Upper lobe of left lung (tissue), 6 donors: ENCODE measurements at regions not wholly inside any gene's neighbourhood (a gene's known extent, or its start where the extent isn't known, plus 50 kb on each side); places are given as distances from the start of the nearest gene placed in this dataset.

ENCODE experiments used
- ATAC-seq, 2 donors: fragments of 200-7000 bp; cut with Tn5 transposase; one replicate each; pipeline ENCODE4 v1.9.1; 2022; ENCODE audit warnings: mild to moderate bottlenecking in 2 of 2, moderate library complexity in 2 of 2; ENCODE audit not compliant: low FRiP score in 2 of 2
- DNase-seq, 2 donors: peaks; one replicate each; pipeline ENCODE4 v3.0.0-alpha.2; 2019 to 2020
- H3K27ac ChIP-seq, 4 donors: fragments of 200-600 bp; sonication (generic); one replicate each; pipeline ENCODE4 v1.5.1; 2016 to 2019
- H3K27me3 ChIP-seq, 4 donors: fragments of 200-600 bp; sonication (generic); one replicate each; pipeline ENCODE4 v1.5.1; 2017 to 2019
- H3K36me3 ChIP-seq, 4 donors: fragments of 200-600 bp; sonication (generic); one replicate each; pipeline ENCODE4 v1.5.1; 2016 to 2019
- H3K4me1 ChIP-seq, 4 donors: fragments of 200-600 bp; sonication (generic); one replicate each; pipeline ENCODE4 v1.5.1; 2018 to 2019
- H3K4me3 ChIP-seq, 4 donors: fragments of 200-600 bp; sonication (generic); one replicate each; pipeline ENCODE4 v1.5.1; 2017 to 2019; ENCODE audit warnings: mild to moderate bottlenecking in 2 of 4, moderate library complexity in 1 of 4
- H3K9me3 ChIP-seq, 4 donors: fragments of 200-600 bp; sonication (generic); one replicate each; pipeline ENCODE4 v1.5.1; 2018 to 2019
- EP300 ChIP-seq, 4 donors: sonication (generic); formaldehyde crosslinking; IDR thresholded peaks; one replicate each; pipeline ENCODE4 v1.5.1; 2017; ENCODE audit warnings: antibody characterized with exemption in 4 of 4, control low read depth in 2 of 4
- POLR2A ChIP-seq, 4 donors: fragments of 450-650 bp; IDR thresholded peaks; one replicate each; pipeline ENCODE4 v1.5.1; 2016 to 2017; ENCODE audit warnings: antibody characterized with exemption in 4 of 4, mild to moderate bottlenecking in 2 of 4
- POLR2AphosphoS5 ChIP-seq, 2 donors: sonication (generic); formaldehyde crosslinking; IDR thresholded peaks; one replicate each; pipeline ENCODE4 v1.5.1; 2017; ENCODE audit warnings: antibody characterized with exemption in 2 of 2
- WGBS, 2 donors: methylation state at CpG; one replicate each; pipeline ENCODE4 v1.1.5; 2017 to 2018; 5-methylcytosine and 5-hydroxymethylcytosine counted together
- TF ChIP-seq, protein P1 (sequence below), 6 experiments: fragments of 450-650 bp in 4 of 6; fragments of 200-600 bp in 2 of 6; sonication (generic) in 2 of 6; IDR thresholded peaks; one replicate each; pipeline ENCODE4 v1.5.1; 2016 to 2019; ENCODE audit warnings: antibody characterized with exemption in 6 of 6
- donor health status: DM: no; HTN: no; CAD: no; lungs with moderate emphysema.
- donor health status: DM: no; HTN: yes; CAD: no; lungs with severe emphysema.

DNA sequence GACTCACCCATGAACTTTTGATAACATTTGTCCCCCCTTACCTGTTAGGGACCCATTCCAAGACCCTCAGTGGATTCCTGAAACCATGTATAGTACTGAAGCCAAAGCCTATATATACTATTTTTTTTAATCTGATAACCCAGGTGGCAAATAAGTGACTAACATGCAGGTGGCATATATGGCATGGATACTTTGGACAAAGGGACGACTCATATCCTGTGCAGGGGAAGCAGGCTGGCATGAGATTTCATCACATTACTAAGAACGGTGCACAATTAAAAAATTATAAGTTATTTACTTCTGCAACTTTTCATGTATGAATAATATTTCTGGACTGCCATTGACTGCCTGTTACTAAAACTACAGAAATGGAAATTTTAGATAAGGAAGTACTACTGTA is 880.1 kb upstream of the FBXO33 start:
- Histone ChIP-seq H3K4me3 (no peak overlapping the region), H3K9me3 (no peaks in the 10 kb centered on the region), H3K27me3 (no peaks in the 10 kb centered on the region), H3K4me1 (no peaks in the 10 kb centered on the region), H3K36me3 (no peaks in the 10 kb centered on the region), H3K27ac (no peak overlapping the region)
- no peak for DNase-seq
- 71 to 76% methylated on average over 2 of the region's 2 CpGs for WGBS, 2 donors
- ATAC-seq: no peak
- TF ChIP-seq, protein P1, sequence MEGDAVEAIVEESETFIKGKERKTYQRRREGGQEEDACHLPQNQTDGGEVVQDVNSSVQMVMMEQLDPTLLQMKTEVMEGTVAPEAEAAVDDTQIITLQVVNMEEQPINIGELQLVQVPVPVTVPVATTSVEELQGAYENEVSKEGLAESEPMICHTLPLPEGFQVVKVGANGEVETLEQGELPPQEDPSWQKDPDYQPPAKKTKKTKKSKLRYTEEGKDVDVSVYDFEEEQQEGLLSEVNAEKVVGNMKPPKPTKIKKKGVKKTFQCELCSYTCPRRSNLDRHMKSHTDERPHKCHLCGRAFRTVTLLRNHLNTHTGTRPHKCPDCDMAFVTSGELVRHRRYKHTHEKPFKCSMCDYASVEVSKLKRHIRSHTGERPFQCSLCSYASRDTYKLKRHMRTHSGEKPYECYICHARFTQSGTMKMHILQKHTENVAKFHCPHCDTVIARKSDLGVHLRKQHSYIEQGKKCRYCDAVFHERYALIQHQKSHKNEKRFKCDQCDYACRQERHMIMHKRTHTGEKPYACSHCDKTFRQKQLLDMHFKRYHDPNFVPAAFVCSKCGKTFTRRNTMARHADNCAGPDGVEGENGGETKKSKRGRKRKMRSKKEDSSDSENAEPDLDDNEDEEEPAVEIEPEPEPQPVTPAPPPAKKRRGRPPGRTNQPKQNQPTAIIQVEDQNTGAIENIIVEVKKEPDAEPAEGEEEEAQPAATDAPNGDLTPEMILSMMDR (IDR thresholded peaks at IDR 0.05): no peak
- TF ChIP-seq POLR2A (IDR thresholded peaks at IDR 0.05) (no peak), POLR2AphosphoS5 (IDR thresholded peaks at IDR 0.05) (no peak), EP300 (IDR thresholded peaks at IDR 0.05) (no peak)

- DNase-seq (no peak), ATAC-seq (no peak)
- 94 to 95% methylated on average over 1 of the region's 1 CpG for whole genome bisulfite sequencing, 2 donors
- Histone ChIP-seq H3K4me3 (no peak overlapping the region), H3K27me3 (no peaks in the 10 kb centered on the region), H3K27ac (no peak overlapping the region), H3K4me1 (no peaks in the 10 kb centered on the region), H3K36me3 (no peaks in the 10 kb centered on the region), H3K9me3 (no peaks in the 10 kb centered on the region)
- TF ChIP-seq, protein P1 (IDR thresholded peaks at IDR 0.05): no peak
- no peak for TF ChIP-seq POLR2A (IDR thresholded peaks at IDR 0.05)
- TF ChIP-seq POLR2AphosphoS5 (IDR thresholded peaks at IDR 0.05): no peak
- no peak for TF ChIP-seq EP300 (IDR thresholded peaks at IDR 0.05)
Observed at GRCh38 chr14:40309124-40309523, 876.9 kb upstream of the FBXO33 start.

- Histone ChIP-seq H3K4me3 (no peak overlapping the region), H3K27ac (no peak overlapping the region), H3K27me3 (no peaks in the 10 kb centered on the region), H3K4me1 (no peaks in the 10 kb centered on the region), H3K9me3 (no peaks in the 10 kb centered on the region), H3K36me3 (no peaks in the 10 kb centered on the region)
- no peak for DNase-seq
- no peak for ATAC-seq
- TF ChIP-seq EP300 (IDR thresholded peaks at IDR 0.05) (no peak), POLR2AphosphoS5 (IDR thresholded peaks at IDR 0.05) (no peak), POLR2A (IDR thresholded peaks at IDR 0.05) (no peak)
- TF ChIP-seq, protein P1 (IDR thresholded peaks at IDR 0.05): no peak
- WGBS, 2 donors: 75 to 79% methylated on average over 3 of the region's 3 CpGs
Observed at GRCh38 chr14:40308240-40308639, 876.0 kb upstream of the FBXO33 start.

- no peak for ATAC-seq
- no peak for TF ChIP-seq POLR2A (IDR thresholded peaks at IDR 0.05)
- TF ChIP-seq POLR2AphosphoS5 (IDR thresholded peaks at IDR 0.05): no peak
- no peak for TF ChIP-seq EP300 (IDR thresholded peaks at IDR 0.05)
- TF ChIP-seq, protein P1 (IDR thresholded peaks at IDR 0.05): no peak
- Histone ChIP-seq H3K27ac (no peak overlapping the region), H3K36me3 (no peaks in the 10 kb centered on the region), H3K4me1 (no peaks in the 10 kb centered on the region), H3K27me3 (no peaks in the 10 kb centered on the region), H3K9me3 (peaks cover 0 to 3% (median 0%) of the 10 kb centered on the region in 4 donors), H3K4me3 (no peak overlapping the region)
- DNase-seq: no peak
Observed at GRCh38 chr14:40296821-40297220, 864.6 kb upstream of the FBXO33 start.

GRCh38 chr14:40292664-40293063 is 860.4 kb upstream of the FBXO33 start:
- no peak for TF ChIP-seq EP300 (IDR thresholded peaks at IDR 0.05)
- TF ChIP-seq, protein P1 (IDR thresholded peaks at IDR 0.05): no peak
- no peak for TF ChIP-seq POLR2AphosphoS5 (IDR thresholded peaks at IDR 0.05)
- no peak for TF ChIP-seq POLR2A (IDR thresholded peaks at IDR 0.05)
- Histone ChIP-seq H3K27me3 (no peaks in the 10 kb centered on the region), H3K9me3 (peaks cover 0 to 3% (median 0%) of the 10 kb centered on the region in 4 donors), H3K4me3 (no peak overlapping the region), H3K36me3 (no peaks in the 10 kb centered on the region), H3K4me1 (no peaks in the 10 kb centered on the region), H3K27ac (no peak overlapping the region)
- no peak for DNase-seq
- no peak for ATAC-seq
